ENCODE measurements at regions not wholly inside any gene's neighbourhood (a gene's known extent, or its start where the extent isn't known, plus 50 kb on each side); places are given as distances from the start of the nearest gene placed in this dataset.

GRCh38 chrX:113629326-113629725, 788.7 kb upstream of the AMOT start:
- TF ChIP-seq SUZ12 (IDR thresholded peaks at IDR 0.05; ENCODE audit: extremely low read depth, insufficient read depth, insufficient read length) (no peak), ZNF274 (IDR thresholded peaks at IDR 0.05; ENCODE audit: low read depth, low read length) (no peak), YY1 (IDR thresholded peaks at IDR 0.05; ENCODE audit: insufficient read depth, insufficient read length) (no peak)
